Fibroblast of the aortic adventitia (primary cell): ENCODE measurements at regions not wholly inside any gene's neighbourhood (a gene's known extent, or its start where the extent isn't known, plus 50 kb on each side); places are given as distances from the start of the nearest gene placed in this dataset.
"Not testable (repeated sequence)": the region's sequence is repeated elsewhere in the genome, so short reads cannot be mapped to it uniquely, and the experiment has no call there.

Experiments
- DNase-seq: peaks from one replicate; pipeline ENCODE4 v3.0.0-alpha.2; 2010; ENCODE audit warnings: low read depth
- H3K4me3 ChIP-seq: 2 replicates; pipeline ENCODE4 v1.5.1; 2011; ENCODE audit warnings: low read depth, mild to moderate bottlenecking, control low read depth, low read length, moderate library complexity
- CTCF ChIP-seq: IDR thresholded peaks from 2 replicates; pipeline ENCODE4 v1.5.1; 2011; ENCODE audit warnings: mild to moderate bottlenecking, low read length, control low read depth, inconsistent platforms; ENCODE audit not compliant: insufficient read depth

- TF ChIP-seq CTCF: no peak
- H3K4me3 ChIP-seq: no peak overlapping the region
- DNase-seq: no peak
These were observed 1343.9 kb upstream of the PCDH9 start for GRCh38 chr13:68574053-68574452.

DNA sequence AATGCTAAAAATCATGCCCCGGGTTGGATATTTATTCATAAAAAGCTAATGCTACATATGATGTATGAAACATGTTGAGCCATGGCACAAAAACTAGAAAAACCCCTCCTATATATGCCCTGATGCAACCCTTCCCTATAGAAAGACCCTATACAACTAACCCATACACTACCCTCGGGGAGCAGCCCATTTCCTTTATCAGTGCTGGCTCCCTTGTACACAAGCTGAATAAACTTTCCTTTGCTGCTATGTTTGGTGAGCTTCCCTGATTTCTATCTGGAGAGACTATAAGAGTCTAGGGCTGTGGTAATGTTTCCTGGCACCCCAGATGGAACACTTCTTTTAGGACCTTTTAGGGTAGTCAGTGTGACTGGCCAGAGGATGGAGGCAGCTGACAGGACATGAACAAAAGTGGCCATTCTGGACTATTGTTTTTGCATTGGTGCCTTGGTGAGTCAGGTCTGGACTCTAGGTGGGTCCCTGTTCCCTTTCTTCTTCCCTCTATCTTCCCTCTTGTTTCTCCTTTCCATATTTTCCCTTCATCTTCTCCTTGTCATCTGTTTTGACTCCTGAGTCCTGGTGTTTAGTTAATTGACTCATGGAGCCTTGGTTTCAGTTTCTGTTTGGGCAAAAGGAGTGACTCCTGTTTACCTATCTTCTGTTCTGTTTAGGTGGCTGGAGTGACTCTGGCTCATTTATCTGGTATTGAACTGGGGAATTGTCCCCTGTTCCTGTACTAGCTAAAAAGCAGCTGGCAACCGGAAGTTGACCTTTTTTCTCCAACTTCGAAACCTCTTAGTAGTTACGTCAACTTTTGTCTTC, 1321.8 kb upstream of the PCDH9 start:
- DNase-seq: no peak
- H3K4me3 ChIP-seq: no peak overlapping the region
- no peak for TF ChIP-seq CTCF

DNA sequence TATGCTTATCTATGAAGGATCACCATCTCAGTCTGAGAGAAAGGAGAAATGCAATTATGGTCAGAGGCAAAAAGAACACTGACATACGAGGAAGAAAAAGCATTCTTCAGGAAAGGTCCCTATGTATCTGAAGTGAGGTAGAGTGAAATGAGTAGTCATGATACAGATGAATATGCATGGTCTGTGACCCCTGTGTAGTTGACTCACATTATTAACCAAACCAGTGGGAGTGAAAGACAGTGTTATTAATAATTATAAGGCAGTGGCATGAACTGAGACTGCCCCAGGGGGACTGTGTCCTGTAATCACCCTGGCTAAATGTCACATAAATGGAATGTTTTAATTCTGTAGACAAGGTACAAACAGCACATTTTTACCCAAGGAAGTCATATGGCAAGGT, 1320.2 kb upstream of the PCDH9 start:
- no peak for TF ChIP-seq CTCF
- H3K4me3 ChIP-seq: no peak overlapping the region
- no peak for DNase-seq

DNA sequence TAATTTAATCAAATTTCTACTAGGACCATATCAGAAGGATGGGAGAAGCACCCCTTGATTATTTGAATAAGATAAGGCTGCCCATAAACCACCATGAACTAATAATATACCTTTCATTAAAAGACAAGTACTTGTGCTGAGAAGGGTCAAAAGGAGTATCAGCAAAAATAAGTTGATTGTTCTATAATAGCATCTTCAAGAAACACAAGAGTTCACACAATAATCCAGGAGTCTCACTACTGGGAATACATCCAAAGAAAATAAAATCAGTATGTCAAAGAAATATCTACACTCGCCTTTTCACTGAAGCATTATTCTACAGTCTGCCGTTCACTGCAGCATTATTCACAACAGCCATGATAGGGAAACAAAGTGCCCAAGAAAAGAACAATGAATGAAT, 1310.1 kb upstream of the PCDH9 start:
- H3K4me3 ChIP-seq: no peak overlapping the region
- DNase-seq: no peak
- no peak for TF ChIP-seq CTCF

DNA sequence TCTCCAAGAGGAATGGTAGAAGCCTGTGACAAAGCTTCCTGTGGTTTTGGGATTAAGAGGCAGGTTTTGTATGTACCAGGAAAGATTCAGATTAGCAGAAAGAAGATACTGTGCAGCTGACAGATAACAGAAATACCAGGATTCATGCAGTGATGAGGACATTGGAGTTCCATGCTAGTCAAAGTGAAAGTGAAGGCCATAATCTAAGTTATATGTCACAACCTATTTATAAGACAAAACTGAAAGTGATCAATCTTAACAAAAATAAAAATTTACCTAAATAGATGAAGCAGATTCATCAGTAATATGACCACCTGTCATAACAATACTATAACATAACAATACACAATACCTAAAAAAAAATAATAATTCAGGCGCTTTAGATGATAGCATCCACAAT, 1305.2 kb upstream of the PCDH9 start:
- H3K4me3 ChIP-seq: no peak overlapping the region
- DNase-seq: no peak
- no peak for TF ChIP-seq CTCF

DNA sequence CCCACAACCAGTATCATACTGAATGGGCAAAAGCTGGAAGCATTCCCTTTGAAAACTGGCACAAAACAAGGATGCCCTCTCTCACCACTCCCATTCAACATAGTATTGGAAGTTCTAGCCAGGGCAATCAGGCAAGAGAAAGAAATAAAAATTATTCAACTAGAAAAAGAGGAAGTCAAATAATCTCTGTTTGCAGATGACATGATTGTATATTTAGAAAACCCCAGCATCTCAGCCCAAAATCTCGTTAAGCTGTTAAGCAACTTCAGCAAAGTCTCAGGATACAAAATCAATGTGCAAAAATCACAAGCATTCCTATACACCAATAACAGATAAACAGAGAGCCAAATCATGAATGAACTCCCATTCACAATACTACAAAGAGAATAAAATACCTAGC, 1297.0 kb upstream of the PCDH9 start:
- not testable (repeated sequence) for DNase-seq

GRCh38 chr13:68523838-68524424, 1293.8 kb upstream of the PCDH9 start:
- H3K4me3 ChIP-seq: no peak overlapping the region
- no peak for DNase-seq
- no peak for TF ChIP-seq CTCF

More for the DNA sequence above, 1297.0 kb upstream of the PCDH9 start:
- H3K4me3 ChIP-seq: not testable (repeated sequence)
